ENCODE measurements at regions not wholly inside any gene's neighbourhood (a gene's known extent, or its start where the extent isn't known, plus 50 kb on each side); places are given as distances from the start of the nearest gene placed in this dataset.

DNA sequence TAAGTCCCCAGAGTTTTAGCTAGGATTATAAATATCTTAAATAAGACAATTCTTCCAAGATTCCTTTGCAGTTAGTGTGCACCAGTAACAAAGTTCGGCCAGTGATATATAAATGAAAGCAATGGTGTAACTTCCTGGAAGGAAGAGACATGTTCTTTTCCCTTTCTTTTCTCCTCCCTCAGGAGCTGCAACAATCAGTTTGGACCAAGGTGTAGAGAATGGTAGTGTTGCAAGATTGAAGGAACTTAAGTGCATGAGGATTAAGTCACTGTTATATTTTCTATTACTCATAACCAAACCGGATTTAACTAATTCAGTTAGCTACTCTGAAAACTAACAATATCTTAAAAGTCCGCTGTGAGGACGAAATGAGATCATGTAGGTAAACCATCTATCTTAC, 68.9 kb upstream of the KCNJ16 start:
- ATAC-seq, result no peak
- WGBS (ENCODE audit: insufficient coverage, low coverage, low lambda C conversion rate, missing lambda C conversion rate), result 55% methylated on average over 4 of the region's 4 CpGs
- no peak overlapping the region for H3K27ac ChIP-seq
- intact Hi-C loops (cut with DNase I), result no loop called here
- no peak for TF ChIP-seq POLR2A (IDR thresholded peaks at IDR 0.05)
- TF ChIP-seq, protein P1, sequence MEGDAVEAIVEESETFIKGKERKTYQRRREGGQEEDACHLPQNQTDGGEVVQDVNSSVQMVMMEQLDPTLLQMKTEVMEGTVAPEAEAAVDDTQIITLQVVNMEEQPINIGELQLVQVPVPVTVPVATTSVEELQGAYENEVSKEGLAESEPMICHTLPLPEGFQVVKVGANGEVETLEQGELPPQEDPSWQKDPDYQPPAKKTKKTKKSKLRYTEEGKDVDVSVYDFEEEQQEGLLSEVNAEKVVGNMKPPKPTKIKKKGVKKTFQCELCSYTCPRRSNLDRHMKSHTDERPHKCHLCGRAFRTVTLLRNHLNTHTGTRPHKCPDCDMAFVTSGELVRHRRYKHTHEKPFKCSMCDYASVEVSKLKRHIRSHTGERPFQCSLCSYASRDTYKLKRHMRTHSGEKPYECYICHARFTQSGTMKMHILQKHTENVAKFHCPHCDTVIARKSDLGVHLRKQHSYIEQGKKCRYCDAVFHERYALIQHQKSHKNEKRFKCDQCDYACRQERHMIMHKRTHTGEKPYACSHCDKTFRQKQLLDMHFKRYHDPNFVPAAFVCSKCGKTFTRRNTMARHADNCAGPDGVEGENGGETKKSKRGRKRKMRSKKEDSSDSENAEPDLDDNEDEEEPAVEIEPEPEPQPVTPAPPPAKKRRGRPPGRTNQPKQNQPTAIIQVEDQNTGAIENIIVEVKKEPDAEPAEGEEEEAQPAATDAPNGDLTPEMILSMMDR (IDR thresholded peaks at IDR 0.05), result no peak
- H3K27me3 ChIP-seq, result no peaks in the 10 kb centered on the region
- no peaks in the 10 kb centered on the region for H3K36me3 ChIP-seq
- H3K4me1 ChIP-seq, result no peaks in the 10 kb centered on the region
- H3K4me3 ChIP-seq, result no peak overlapping the region
- DNase-seq, result no peak
- H3K9me3 ChIP-seq, result no peaks in the 10 kb centered on the region

DNA sequence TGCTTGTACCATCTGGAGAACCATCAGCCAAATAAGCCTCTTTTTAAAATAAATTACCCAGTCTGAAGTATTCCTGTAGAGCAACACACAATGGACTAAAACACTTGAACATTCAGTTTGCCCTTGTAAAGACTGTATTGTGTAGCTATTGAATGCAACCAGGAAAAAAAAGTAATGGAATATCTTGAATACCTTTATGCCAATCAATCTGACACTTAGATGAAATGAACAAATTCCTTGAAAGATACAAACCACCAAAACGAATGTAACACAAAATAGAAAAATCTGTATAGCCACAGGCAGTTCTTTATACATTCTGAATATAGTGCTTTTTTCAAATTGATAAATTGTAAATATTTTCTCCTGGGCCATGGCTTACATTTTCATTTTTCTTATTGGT, 63.3 kb upstream of the KCNJ16 start:
- H3K4me1 ChIP-seq, result no peaks in the 10 kb centered on the region
- no peak for DNase-seq
- intact Hi-C loops (cut with DNase I), result no loop called here
- no peaks in the 10 kb centered on the region for H3K36me3 ChIP-seq
- no peak overlapping the region for H3K27ac ChIP-seq
- WGBS (ENCODE audit: insufficient coverage, low coverage, low lambda C conversion rate, missing lambda C conversion rate), result 27% methylated on average over 1 of the region's 1 CpG
- H3K4me3 ChIP-seq, result no peak overlapping the region
- ATAC-seq, result no peak
- H3K27me3 ChIP-seq, result no peaks in the 10 kb centered on the region
- H3K9me3 ChIP-seq, result no peaks in the 10 kb centered on the region
- TF ChIP-seq, protein P1 (IDR thresholded peaks at IDR 0.05), result no peak
- no peak for TF ChIP-seq POLR2A (IDR thresholded peaks at IDR 0.05)

DNA sequence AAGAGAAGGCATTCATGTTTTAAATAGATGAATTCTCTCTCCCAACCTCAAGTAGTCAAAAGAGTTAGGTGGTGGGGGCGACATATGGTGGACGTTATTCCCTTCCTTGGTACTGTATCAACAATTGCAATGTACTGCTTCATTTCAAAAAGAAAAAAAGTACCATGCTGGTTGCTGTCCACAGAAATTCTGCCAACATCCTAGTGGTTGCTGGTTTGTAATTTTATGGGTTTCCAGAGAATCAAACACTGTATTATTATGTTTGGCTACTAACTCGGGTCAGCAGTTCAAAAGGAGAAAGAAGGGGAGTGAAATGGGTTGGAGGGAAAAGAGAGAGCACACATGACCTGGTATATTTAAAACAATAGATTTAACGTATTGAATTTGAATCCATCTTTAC, 61.1 kb upstream of the KCNJ16 start:
- H3K4me3 ChIP-seq, result no peak overlapping the region
- DNase-seq (no peak), ATAC-seq (no peak)
- no peaks in the 10 kb centered on the region for H3K9me3 ChIP-seq
- no peaks in the 10 kb centered on the region for H3K4me1 ChIP-seq
- TF ChIP-seq, protein P1 (IDR thresholded peaks at IDR 0.05), result no peak
- TF ChIP-seq POLR2A (IDR thresholded peaks at IDR 0.05), result no peak
- intact Hi-C loops (cut with DNase I), result no loop called here
- WGBS (ENCODE audit: insufficient coverage, low coverage, low lambda C conversion rate, missing lambda C conversion rate), result 47% methylated on average over 4 of the region's 4 CpGs
- no peak overlapping the region for H3K27ac ChIP-seq
- H3K27me3 ChIP-seq, result no peaks in the 10 kb centered on the region
- no peaks in the 10 kb centered on the region for H3K36me3 ChIP-seq

DNA sequence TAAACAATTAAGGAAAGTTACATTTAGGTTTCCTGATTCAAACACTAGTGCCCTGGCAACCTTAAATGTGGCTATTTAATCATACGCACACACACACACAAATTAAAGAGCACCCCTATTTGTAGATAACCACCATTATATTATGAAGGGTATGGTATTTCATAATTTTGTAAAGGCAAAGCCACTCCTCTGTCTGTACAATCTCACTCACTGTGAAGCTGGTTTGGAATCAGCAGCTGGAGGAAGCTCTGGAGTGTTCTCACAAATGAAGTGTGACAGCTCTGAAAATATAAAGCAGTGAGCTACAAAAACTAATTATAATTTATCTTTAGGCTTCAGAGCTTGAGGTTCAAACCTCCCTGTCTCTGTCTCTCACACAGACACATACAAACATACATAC, 57.9 kb upstream of the KCNJ16 start:
- Histone ChIP-seq H3K27ac (no peak overlapping the region), H3K9me3 (no peaks in the 10 kb centered on the region), H3K4me1 (no peaks in the 10 kb centered on the region), H3K27me3 (no peaks in the 10 kb centered on the region), H3K4me3 (no peak overlapping the region), H3K36me3 (no peaks in the 10 kb centered on the region)
- WGBS (ENCODE audit: insufficient coverage, low coverage, low lambda C conversion rate, missing lambda C conversion rate), result 55% methylated on average over 1 of the region's 1 CpG
- TF ChIP-seq POLR2A (IDR thresholded peaks at IDR 0.05), result no peak
- TF ChIP-seq, protein P1 (IDR thresholded peaks at IDR 0.05), result no peak
- DNase-seq, result no peak
- intact Hi-C loops (cut with DNase I), result no loop called here
- ATAC-seq, result no peak

DNA sequence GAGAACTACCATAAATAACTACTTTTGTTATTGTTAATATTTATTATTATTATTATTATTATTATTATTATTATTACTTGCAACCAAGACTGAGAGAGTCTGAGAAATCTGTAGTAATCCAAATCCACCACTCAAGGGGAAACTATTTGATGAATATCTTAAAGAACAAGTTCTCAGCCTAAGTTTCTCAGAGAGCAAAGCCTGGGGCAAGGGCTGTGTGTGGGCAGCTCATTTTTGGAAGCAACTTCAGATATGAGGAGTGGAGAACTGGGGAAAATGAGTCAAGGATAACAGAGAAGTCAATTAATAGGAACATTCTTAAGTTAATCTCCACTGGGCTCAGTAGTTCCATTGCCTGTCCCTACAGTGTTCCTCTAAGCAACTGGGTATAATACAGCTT, 57.1 kb upstream of the KCNJ16 start:
- Histone ChIP-seq H3K4me1 (no peaks in the 10 kb centered on the region), H3K27ac (no peak overlapping the region), H3K27me3 (no peaks in the 10 kb centered on the region), H3K36me3 (no peaks in the 10 kb centered on the region), H3K9me3 (no peaks in the 10 kb centered on the region), H3K4me3 (no peak overlapping the region)
- ATAC-seq, result no peak
- DNase-seq, result no peak
- intact Hi-C loops (cut with DNase I), result no loop called here
- no peak for TF ChIP-seq POLR2A (IDR thresholded peaks at IDR 0.05)
- TF ChIP-seq, protein P1 (IDR thresholded peaks at IDR 0.05), result no peak
